22Rv1 (cell line): ENCODE measurements at regions not wholly inside any gene's neighbourhood (a gene's known extent, or its start where the extent isn't known, plus 50 kb on each side); places are given as distances from the start of the nearest gene placed in this dataset.
A peak's percentile ranks its signal among the peaks of the same experiment; 100 is the strongest.

Experiments
- H3K27ac ChIP-seq: fragments of 450-650 bp; 2 replicates; pipeline ENCODE4 v1.5.1; 2017
- CTCF ChIP-seq: fragments of 450-650 bp; IDR thresholded peaks from 2 replicates; pipeline ENCODE4 v1.5.1; 2017; ENCODE audit warnings: mild to moderate bottlenecking
- ZFX ChIP-seq: fragments of 450-650 bp; IDR thresholded peaks from 2 replicates; pipeline ENCODE4 v1.6.1; 2017; ENCODE audit warnings: antibody characterized with exemption, borderline replicate concordance

- no peak overlapping the region for H3K27ac ChIP-seq
- TF ChIP-seq CTCF: no peak
- no peak for TF ChIP-seq ZFX
Measured at GRCh38 chr3:94645790-94646189, 582.9 kb downstream of the NSUN3 start.

- no peak overlapping the region for H3K27ac ChIP-seq
- TF ChIP-seq ZFX: no peak
- no peak for TF ChIP-seq CTCF
Measured at GRCh38 chr3:94647131-94647530, 584.3 kb downstream of the NSUN3 start.

GRCh38 chr3:94648270-94649180 is 585.7 kb downstream of the NSUN3 start:
- peak overlapping the region; percentile 67 for H3K27ac ChIP-seq

GRCh38 chr3:94654096-94654495 is 591.2 kb downstream of the NSUN3 start:
- no peak overlapping the region for H3K27ac ChIP-seq
- TF ChIP-seq ZFX (no peak), CTCF (no peak)

- TF ChIP-seq CTCF: no peak
- no peak for TF ChIP-seq ZFX
Measured at GRCh38 chr3:94665922-94666321, 603.1 kb downstream of the NSUN3 start.

GRCh38 chr3:94671078-94671477 is 608.2 kb downstream of the NSUN3 start:
- no peak overlapping the region for H3K27ac ChIP-seq
- TF ChIP-seq ZFX (no peak), CTCF (no peak)

More at GRCh38 chr3:94665922-94666321, 603.1 kb downstream of the NSUN3 start:
- H3K27ac ChIP-seq: no peak overlapping the region

- no peak overlapping the region for H3K27ac ChIP-seq
Measured at GRCh38 chr3:94673876-94674275, 611.0 kb downstream of the NSUN3 start.

More at GRCh38 chr3:94673876-94674275, 611.0 kb downstream of the NSUN3 start:
- TF ChIP-seq ZFX (no peak), CTCF (no peak)
